NOMO-1 treated with dmso at 0.1 percent for 144 hours (cell line): ENCODE measurements at regions not wholly inside any gene's neighbourhood (a gene's known extent, or its start where the extent isn't known, plus 50 kb on each side); places are given as distances from the start of the nearest gene placed in this dataset.
"Not testable (repeated sequence)": the region's sequence is repeated elsewhere in the genome, so short reads cannot be mapped to it uniquely, and the experiment has no call there.

Experiments
- DNase-seq: peaks from one replicate; lab custom pipeline; 2025; ENCODE audit not compliant: unreplicated experiment; lab: John Stamatoyannopoulos, UW

- no peak for DNase-seq
Measured at GRCh38 chr9:31415164-31415563, 969.3 kb upstream of the ACO1 start.

GRCh38 chr9:31418419-31418818, 966.0 kb upstream of the ACO1 start:
- DNase-seq, result no peak

- not testable (repeated sequence) for DNase-seq
Measured at GRCh38 chr9:31443630-31444457, 940.6 kb upstream of the ACO1 start.

GRCh38 chr9:31445357-31445756, 939.1 kb upstream of the ACO1 start:
- DNase-seq, result no peak

GRCh38 chr9:31445960-31446359, 938.5 kb upstream of the ACO1 start:
- no peak for DNase-seq

GRCh38 chr9:31467075-31467474, 917.4 kb upstream of the ACO1 start:
- no peak for DNase-seq

GRCh38 chr9:31470051-31470450, 914.4 kb upstream of the ACO1 start:
- no peak for DNase-seq

GRCh38 chr9:31471010-31471409, 913.4 kb upstream of the ACO1 start:
- no peak for DNase-seq

GRCh38 chr9:31486630-31487029, 897.8 kb upstream of the ACO1 start:
- DNase-seq, result no peak

- no peak for DNase-seq
Measured at GRCh38 chr9:31490551-31491106, 893.8 kb upstream of the ACO1 start.

- DNase-seq, result no peak
Measured at GRCh38 chr9:31492229-31492628, 892.2 kb upstream of the ACO1 start.

GRCh38 chr9:31500422-31500821, 884.0 kb upstream of the ACO1 start:
- DNase-seq, result no peak

GRCh38 chr9:31519011-31519410, 865.4 kb upstream of the ACO1 start:
- no peak for DNase-seq

- no peak for DNase-seq
Measured at GRCh38 chr9:31519424-31519823, 865.0 kb upstream of the ACO1 start.

- DNase-seq, result no peak
Measured at GRCh38 chr9:31519826-31520225, 864.6 kb upstream of the ACO1 start.

GRCh38 chr9:31520301-31521085, 864.0 kb upstream of the ACO1 start:
- DNase-seq, result no peak

GRCh38 chr9:31535651-31536050, 848.8 kb upstream of the ACO1 start:
- no peak for DNase-seq

GRCh38 chr9:31536471-31536870, 848.0 kb upstream of the ACO1 start:
- no peak for DNase-seq

GRCh38 chr9:31541721-31542281, 842.6 kb upstream of the ACO1 start:
- DNase-seq, result no peak

- DNase-seq, result no peak
Measured at GRCh38 chr9:31542384-31543055, 841.9 kb upstream of the ACO1 start.

GRCh38 chr9:31554941-31555340, 829.5 kb upstream of the ACO1 start:
- no peak for DNase-seq
